Fibroblast of mammary gland (primary cell): ENCODE measurements at regions not wholly inside any gene's neighbourhood (a gene's known extent, or its start where the extent isn't known, plus 50 kb on each side); places are given as distances from the start of the nearest gene placed in this dataset.

ENCODE experiments used
- DNase-seq: peaks from one replicate; pipeline ENCODE4 v3.0.0-alpha.2; 2010; ENCODE audit warnings: low read depth
- H3K4me3 ChIP-seq: 2 replicates; pipeline ENCODE4 v1.5.1; 2011; ENCODE audit warnings: low read depth, mild to moderate bottlenecking, low read length, moderate library complexity; ENCODE audit not compliant: control insufficient read depth
- TF ChIP-seq, protein P1 (sequence below): conservative IDR thresholded peaks from 2 replicates; pipeline ENCODE4 v1.5.1; 2011; ENCODE audit warnings: low read depth, low read length, inconsistent platforms; ENCODE audit not compliant: control insufficient read depth, insufficient read depth

DNA sequence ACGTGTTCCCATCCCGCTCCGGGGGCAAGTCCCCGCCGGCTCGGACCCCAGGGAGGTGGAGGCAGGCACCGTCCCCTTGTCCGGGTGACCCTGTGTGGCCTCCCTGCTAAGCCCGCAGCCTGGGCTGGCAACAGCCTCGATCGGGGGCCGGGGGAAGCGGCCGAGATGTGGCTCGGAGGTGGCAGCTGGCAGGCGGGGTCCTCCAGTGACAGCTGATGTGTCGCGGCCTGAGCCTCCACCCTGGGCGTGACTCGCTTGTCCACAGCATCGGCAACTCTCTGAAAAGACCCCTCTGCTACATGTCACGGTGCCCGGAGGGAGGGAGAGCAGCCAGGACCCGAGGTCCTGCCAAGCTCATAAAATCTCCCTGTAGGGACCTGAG lies 124.8 kb upstream of the IRX4 start:
- TF ChIP-seq, protein P1, sequence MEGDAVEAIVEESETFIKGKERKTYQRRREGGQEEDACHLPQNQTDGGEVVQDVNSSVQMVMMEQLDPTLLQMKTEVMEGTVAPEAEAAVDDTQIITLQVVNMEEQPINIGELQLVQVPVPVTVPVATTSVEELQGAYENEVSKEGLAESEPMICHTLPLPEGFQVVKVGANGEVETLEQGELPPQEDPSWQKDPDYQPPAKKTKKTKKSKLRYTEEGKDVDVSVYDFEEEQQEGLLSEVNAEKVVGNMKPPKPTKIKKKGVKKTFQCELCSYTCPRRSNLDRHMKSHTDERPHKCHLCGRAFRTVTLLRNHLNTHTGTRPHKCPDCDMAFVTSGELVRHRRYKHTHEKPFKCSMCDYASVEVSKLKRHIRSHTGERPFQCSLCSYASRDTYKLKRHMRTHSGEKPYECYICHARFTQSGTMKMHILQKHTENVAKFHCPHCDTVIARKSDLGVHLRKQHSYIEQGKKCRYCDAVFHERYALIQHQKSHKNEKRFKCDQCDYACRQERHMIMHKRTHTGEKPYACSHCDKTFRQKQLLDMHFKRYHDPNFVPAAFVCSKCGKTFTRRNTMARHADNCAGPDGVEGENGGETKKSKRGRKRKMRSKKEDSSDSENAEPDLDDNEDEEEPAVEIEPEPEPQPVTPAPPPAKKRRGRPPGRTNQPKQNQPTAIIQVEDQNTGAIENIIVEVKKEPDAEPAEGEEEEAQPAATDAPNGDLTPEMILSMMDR: no peak
- H3K4me3 ChIP-seq: no peak overlapping the region
- DNase-seq: no peak

- no peak overlapping the region for H3K4me3 ChIP-seq
- DNase-seq: no peak
- TF ChIP-seq, protein P1: no peak
These were observed 124.2 kb upstream of the IRX4 start for GRCh38 chr5:2006971-2007291.

DNA sequence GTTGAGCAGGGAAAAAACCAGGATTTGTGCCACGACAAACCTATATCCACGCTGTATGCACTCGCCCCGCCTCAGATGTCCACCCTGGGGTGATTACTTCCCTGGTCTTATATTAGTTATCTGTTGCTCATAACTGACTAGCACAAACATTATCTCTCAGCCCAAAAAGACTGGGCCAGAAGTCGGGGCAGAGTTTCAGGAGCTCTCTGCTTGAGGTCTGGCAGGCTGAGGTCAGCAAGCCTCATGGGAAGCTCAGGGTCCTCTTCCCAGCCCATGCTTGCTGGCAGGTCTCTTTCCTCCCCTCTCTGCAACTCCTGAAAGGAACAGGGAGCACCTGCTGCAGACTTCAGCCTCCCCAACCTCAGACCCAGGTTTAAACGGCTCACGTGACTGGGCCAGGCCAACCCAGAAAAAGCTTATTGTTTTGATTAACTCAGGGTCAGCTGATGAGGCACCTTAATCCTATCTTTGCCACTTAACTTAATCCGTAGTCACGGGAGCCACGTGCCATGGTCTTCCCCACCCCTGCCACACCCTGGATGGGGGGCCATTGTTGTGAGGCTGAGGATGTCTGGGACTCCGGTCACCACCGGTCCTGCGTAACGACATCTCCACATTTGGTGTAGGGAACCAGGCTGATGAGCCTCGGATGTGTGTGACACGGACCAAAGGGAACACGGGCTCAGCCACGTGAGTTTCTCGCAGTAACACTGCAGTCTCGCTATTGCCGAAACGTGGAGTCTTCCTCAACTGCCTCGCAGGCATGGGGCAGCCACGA lies 123.7 kb upstream of the IRX4 start:
- no peak overlapping the region for H3K4me3 ChIP-seq
- no peak for DNase-seq
- TF ChIP-seq, protein P1: no peak

DNA sequence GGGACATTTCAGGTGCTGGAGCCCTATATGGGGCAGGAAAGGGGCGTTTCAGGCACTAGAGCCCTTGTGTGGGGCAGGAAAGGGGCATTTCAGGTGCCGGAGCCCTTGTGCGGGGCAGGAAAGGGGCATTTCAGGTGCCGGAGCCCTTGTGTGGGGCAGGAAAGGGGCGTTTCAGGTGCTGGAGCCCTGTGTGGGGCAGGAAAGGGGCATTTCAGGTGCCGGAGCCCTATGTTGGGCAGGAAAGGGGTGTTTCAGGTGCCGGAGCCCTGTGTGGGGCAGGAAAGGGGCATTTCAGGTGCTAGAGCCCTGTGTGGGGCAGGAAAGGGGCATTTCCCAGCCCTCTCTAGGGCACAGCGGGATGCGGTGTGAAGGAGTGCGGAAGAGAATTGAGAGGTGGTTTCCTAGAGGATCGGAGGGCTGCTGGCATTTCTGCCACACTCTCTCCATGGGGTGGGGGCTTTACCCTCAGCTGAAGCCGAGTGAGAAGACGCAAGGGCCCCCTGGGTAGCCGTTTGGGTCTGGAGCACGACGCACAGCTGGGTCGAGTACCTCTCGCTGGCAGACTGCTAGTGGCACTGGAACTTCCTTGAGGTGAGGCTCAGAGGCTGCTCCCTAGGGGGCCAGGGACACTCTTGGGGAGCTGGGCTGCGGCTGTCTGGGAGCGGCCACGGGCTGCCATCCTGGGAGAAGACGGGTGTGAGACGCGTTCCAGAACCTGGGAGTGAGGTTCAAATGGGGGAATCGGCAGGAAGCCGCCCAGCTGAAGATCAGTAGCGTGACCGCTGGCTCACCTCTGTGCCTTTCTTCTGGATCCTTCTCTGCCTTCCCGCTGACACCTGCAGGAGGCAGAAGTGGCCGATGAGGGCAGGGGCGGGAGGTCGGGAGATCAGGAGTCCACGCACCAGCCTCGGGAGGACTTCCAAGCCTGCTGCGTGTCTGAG lies 122.6 kb upstream of the IRX4 start:
- no peak overlapping the region for H3K4me3 ChIP-seq
- no peak for DNase-seq
- TF ChIP-seq, protein P1: no peak

DNA sequence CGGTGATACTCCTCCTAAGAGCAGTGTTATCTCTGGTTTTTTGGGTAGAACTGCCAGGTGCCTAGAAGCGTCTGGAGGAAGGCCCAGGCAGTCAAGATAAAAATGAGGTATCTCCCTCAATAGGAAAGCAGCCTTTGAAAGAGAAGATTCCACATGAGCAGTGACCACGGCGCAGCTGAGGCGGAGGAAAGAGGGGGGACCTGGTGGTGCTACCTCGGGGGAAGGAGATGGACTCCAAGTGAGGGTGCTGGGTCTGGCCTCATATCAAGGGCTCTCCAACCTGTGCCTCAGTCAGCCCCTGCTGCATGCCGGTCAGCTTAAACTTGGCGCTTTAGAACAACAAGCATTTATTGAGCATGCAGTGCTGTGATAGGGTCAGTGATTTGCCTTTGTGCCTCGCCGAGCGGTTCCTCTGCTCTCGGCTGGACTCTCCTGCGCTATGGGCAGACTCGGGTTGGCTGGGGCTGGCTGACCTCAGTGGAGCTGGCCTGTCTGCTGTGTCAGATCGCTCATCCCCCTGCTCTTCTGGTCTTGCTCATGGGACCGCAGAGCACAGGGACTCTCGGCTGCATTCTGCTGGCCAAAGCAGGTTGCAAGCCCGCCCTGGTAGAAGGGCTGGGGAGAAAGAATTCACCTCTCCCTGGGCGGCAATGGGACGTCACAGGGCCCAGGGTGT lies 121.1 kb upstream of the IRX4 start:
- no peak for DNase-seq
- TF ChIP-seq, protein P1: no peak
- no peak overlapping the region for H3K4me3 ChIP-seq

GRCh38 chr5:2003206-2003605 lies 120.5 kb upstream of the IRX4 start:
- no peak overlapping the region for H3K4me3 ChIP-seq
- DNase-seq: no peak
- TF ChIP-seq, protein P1: no peak
